IMR-90 (cell line): ENCODE measurements at regions not wholly inside any gene's neighbourhood (a gene's known extent, or its start where the extent isn't known, plus 50 kb on each side); places are given as distances from the start of the nearest gene placed in this dataset.

Experiments
- POLR2A ChIP-seq: IDR thresholded peaks from 2 replicates; pipeline ENCODE4 v1.6.1; 2012; ENCODE audit warnings: mild to moderate bottlenecking, low read depth, low read length
- RCOR1 ChIP-seq: IDR thresholded peaks from 2 replicates; pipeline ENCODE4 v1.6.1; 2012; ENCODE audit warnings: mild to moderate bottlenecking, low read length, improper control_type of control experiment; ENCODE audit not compliant: insufficient replicate concordance
- SMC3 ChIP-seq: fragments of 150-350 bp; IDR thresholded peaks from 2 replicates; pipeline ENCODE4 v1.6.1; 2016; ENCODE audit warnings: low read depth, mild to moderate bottlenecking, antibody characterized with exemption, low read length, moderate library complexity
- TF ChIP-seq, protein P1 (sequence below): conservative IDR thresholded peaks from 2 replicates; pipeline ENCODE4 v1.5.1; 2012; ENCODE audit warnings: mild to moderate bottlenecking, low read depth, low read length, improper control_type of control experiment

- no peak for TF ChIP-seq SMC3
- no peak for TF ChIP-seq POLR2A
- TF ChIP-seq, protein P1, sequence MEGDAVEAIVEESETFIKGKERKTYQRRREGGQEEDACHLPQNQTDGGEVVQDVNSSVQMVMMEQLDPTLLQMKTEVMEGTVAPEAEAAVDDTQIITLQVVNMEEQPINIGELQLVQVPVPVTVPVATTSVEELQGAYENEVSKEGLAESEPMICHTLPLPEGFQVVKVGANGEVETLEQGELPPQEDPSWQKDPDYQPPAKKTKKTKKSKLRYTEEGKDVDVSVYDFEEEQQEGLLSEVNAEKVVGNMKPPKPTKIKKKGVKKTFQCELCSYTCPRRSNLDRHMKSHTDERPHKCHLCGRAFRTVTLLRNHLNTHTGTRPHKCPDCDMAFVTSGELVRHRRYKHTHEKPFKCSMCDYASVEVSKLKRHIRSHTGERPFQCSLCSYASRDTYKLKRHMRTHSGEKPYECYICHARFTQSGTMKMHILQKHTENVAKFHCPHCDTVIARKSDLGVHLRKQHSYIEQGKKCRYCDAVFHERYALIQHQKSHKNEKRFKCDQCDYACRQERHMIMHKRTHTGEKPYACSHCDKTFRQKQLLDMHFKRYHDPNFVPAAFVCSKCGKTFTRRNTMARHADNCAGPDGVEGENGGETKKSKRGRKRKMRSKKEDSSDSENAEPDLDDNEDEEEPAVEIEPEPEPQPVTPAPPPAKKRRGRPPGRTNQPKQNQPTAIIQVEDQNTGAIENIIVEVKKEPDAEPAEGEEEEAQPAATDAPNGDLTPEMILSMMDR, result no peak
- no peak for TF ChIP-seq RCOR1
These were observed 96.4 kb upstream of the IL12B start for GRCh38 chr5:159426694-159427093.
